ENCODE measurements at regions not wholly inside any gene's neighbourhood (a gene's known extent, or its start where the extent isn't known, plus 50 kb on each side); places are given as distances from the start of the nearest gene placed in this dataset.
"Not testable (repeated sequence)": the region's sequence is repeated elsewhere in the genome, so short reads cannot be mapped to it uniquely, and the experiment has no call there.

GRCh38 chr21:6561168-6561567 is 3960.2 kb upstream of the TPTE start:
- TF ChIP-seq CTCF, POLR2AphosphoS5 (IDR thresholded peaks at IDR 0.05): not testable (repeated sequence)
